ENCODE measurements at regions not wholly inside any gene's neighbourhood (a gene's known extent, or its start where the extent isn't known, plus 50 kb on each side); places are given as distances from the start of the nearest gene placed in this dataset.
"Not testable (repeated sequence)": the region's sequence is repeated elsewhere in the genome, so short reads cannot be mapped to it uniquely, and the experiment has no call there.

- no peak for DNase-seq (ENCODE audit: low spot score)
These were observed 89.0 kb upstream of the MLN start for GRCh38 chr6:33892581-33893346.

- no peak for DNase-seq (ENCODE audit: low spot score)
These were observed 84.9 kb upstream of the MLN start for GRCh38 chr6:33888664-33889200.

DNA sequence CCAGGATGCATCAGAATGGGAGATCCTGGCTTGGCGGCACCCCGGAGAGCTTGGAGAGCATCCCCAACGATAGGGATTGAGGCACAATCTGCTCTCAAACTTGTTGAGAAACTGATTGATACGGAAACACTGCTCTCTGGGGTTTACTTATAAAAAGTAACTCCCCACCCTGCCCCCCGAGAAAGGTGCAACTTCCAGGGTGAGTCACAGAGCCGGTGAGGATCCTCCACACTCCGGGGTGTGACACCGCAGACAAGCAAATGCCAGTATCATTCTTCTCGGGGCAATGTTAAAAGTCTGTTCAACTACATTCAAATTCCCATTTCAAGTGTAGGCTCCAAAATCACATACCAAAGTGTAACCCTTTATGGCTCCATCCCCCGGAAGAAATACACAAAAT is 84.4 kb upstream of the MLN start:
- no peak for DNase-seq (ENCODE audit: low spot score)

- DNase-seq (ENCODE audit: low spot score) = no peak
These were observed 82.9 kb upstream of the MLN start for GRCh38 chr6:33886673-33887144.

DNA sequence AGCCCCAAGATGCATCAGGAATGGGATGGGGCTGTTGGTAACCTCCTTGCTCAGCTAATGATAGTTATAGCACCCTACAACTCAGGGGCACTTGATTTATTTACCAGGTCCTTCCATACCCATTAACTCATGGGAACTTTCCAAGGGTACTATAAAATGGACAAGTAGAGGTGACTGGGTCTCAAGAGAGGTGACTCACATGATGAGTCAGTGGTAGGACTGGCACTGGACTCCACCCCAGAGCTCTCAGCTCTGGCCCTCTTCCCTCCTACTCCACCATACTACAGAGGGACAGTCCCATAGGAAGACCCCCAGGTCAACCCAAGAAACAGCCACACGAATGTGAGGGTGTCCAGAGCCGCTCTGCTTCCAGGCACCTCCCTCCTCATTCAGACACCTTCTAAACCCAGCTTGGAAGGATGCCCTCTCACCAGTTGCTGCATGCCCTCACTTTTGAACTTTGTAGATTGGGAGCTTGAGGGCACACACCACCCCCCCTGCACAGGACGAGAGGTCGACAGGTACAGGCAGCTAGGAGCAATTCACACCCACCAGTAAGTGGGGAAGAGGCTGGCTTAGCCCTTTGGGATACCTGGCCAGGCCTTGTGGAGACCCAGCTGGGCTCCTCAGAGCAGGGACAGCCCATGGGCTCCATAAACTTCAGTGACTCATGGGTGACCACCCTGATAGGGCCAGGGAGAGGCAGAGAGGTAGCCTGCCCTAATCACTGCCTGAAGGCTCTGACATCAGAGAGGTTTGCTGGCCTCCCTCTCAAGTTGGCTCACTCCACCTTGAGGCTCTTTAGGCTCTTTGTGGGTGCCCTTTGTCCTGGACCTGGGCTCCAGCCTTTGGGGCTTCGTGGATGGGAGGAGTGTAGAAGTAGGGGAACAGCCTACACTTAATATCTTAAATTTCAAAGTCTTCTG is 81.6 kb upstream of the MLN start:
- no peak for DNase-seq (ENCODE audit: low spot score)

- DNase-seq (ENCODE audit: low spot score) = not testable (repeated sequence)
These were observed 79.8 kb upstream of the MLN start for GRCh38 chr6:33883621-33884020.

GRCh38 chr6:33882154-33882553 is 78.4 kb upstream of the MLN start:
- DNase-seq (ENCODE audit: low spot score) = no peak

- no peak for DNase-seq (ENCODE audit: low spot score)
These were observed 77.0 kb upstream of the MLN start for GRCh38 chr6:33880766-33881165.

GRCh38 chr6:33880104-33880678 is 76.4 kb upstream of the MLN start:
- DNase-seq (ENCODE audit: low spot score) = no peak

DNA sequence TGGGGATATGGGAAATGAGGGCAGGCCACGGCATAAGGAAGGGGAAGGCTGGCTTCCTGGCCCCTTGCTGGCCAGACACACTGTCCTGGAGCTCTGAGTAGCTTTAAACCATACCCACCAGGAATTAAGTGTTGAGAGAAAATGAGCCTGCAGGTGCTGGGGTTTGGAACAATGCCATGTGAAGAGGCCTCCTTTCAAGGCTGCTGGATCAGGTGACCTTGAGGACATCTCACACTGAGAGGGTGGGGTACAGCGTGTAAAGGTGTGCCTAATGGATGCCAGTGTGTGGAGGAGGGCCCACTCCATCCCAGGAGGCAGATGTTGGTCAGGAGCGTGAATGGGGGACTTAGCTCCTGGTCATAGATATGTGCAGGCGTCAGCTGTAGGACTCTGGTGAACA is 74.8 kb upstream of the MLN start:
- DNase-seq (ENCODE audit: low spot score) = no peak

DNA sequence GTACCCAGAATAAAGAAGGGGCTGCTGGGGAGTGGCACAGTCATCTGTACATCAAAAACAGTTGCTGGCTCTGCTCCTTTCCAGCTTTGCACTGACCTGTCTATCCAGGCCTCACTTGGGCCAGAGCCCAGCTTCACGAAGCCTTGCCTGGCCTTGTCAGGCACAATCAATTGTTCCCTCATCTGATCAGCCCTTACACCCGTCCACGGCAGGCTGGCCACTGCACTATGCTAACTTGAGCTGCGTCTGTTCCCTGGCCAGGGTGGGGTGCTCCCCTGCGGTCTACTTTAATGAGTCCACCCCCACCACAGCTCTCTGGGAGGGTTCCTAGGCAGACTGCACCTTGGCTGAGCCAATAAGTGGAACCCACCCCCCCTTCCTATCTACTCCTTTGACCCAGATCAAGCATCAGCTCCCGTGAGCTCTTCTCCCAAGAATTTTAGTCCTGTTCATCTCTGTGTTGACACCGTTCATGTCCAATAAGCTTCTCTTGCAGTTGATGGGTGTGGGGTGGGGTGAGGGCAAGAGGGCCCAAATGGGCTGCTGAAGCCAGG is 74.3 kb upstream of the MLN start:
- DNase-seq (ENCODE audit: low spot score) = no peak

- DNase-seq (ENCODE audit: low spot score) = no peak
These were observed 71.9 kb upstream of the MLN start for GRCh38 chr6:33875696-33876095.

DNA sequence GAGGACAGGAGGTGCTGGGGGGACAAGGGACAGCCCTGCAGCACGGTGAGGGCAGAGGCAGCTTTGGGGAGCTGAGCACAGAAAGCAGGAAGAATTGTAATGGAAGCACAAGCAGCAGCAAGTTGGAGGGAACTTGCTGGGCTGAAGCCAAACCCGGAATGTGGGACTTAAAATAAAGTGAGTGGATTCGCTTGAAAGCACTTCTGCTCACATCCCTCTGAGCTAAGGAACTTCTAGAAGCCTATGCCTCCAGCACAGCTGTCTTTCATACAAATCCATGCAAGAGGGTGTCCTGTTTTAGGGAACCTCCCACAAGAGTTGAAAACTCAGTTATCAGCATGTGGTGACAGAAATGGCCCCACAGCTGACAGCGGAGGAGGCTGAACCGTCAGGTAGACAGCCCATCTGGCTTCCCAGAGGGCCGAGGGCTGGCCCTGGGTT is 71.4 kb upstream of the MLN start:
- no peak for DNase-seq (ENCODE audit: low spot score)

DNA sequence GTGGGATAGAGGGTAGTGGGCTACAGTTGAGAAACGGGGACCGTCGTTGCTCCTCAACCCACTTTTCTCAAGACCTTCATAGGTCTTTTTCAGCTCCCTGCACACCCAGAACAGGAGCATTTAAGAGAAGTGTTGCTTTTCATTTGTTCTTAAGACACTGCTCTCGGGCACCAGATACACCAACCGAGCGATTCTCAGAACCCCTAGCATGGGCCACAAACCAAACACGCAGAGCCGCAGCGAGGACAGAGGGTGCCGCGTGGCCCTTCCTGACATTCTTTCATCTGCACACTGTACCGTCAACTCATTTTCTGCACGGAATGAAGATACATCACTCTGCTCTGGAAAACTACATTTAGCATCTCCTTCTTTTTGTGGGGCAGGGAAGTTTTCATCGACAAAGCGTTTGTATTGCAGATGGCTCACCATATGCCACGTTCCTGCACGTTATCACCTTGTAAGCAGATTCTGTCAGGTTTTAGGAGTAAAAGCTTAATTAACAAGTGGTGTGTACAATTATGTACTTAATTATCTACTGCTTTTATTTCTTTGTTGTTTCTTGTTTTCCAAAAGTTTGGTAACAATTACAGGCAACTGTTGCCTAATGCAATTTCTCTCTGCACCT is 70.4 kb upstream of the MLN start:
- no peak for DNase-seq (ENCODE audit: low spot score)

- no peak for DNase-seq (ENCODE audit: low spot score)
These were observed 69.0 kb upstream of the MLN start for GRCh38 chr6:33872761-33873160.

DNA sequence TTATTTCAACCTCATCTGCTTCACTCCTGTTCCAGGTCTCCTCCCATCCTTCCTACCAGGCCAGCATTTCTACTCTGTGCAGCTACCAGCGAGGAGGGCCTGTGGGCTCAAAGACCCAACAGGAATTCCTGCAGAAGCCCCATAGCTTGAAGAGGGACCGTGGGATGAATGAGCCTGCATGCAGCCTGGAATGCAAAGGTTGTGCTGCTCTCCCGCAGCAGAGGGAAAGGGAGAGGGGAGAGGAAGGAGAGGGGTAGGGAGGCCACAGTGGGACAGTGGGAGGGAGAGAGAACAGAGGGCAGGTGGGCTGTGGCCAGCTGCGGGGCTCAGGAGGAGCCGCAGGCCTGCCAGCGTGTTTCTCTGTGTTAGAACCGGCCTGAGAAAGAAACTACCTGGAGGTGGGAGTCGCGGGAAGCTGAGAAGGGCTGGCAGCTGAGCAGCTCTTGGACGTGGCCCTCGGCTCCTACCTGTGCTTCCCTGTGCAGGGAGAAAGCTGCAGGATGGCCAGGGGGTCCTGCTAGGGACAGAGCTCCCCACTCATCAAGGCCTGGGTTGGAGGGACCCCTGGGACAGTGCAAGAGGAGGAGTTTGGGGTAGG is 66.1 kb upstream of the MLN start:
- DNase-seq (ENCODE audit: low spot score) = no peak

DNA sequence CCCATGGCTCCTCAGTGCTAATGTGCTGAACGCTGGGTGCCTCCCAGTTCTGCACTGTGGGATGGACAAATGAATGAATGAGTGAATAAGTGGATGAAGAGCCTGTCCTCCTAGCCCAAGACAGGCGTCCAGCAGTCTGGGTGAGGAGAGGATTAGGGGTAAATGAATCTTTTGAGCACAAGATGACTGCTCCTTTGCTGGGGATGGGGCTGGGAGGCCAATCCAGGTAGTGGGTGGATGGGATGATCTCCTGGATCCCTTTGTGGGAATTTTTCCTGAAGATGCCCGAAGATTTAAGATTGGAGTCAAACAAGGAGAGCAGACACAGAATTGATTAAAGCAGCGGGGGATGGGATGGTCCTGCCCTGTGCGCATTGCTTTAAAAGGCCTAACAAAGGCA is 65.3 kb upstream of the MLN start:
- no peak for DNase-seq (ENCODE audit: low spot score)

GRCh38 chr6:33868141-33868540 is 64.3 kb upstream of the MLN start:
- DNase-seq (ENCODE audit: low spot score) = no peak

- DNase-seq (ENCODE audit: low spot score) = no peak
These were observed 61.8 kb upstream of the MLN start for GRCh38 chr6:33865478-33866077.

GRCh38 chr6:33863723-33864440 is 60.1 kb upstream of the MLN start:
- DNase-seq (ENCODE audit: low spot score) = no peak
